ENCODE measurements at regions not wholly inside any gene's neighbourhood (a gene's known extent, or its start where the extent isn't known, plus 50 kb on each side); places are given as distances from the start of the nearest gene placed in this dataset.

- Mint-ChIP-seq H3K27ac (peak overlapping the region; percentile 26), H3K4me3 (no peak overlapping the region), H3K36me3 (no peaks in the 10 kb centered on the region), H3K9me3 (no peaks in the 10 kb centered on the region), H3K4me1 (peaks cover 63% of the 10 kb centered on the region)
- ATAC-seq (no peak), DNase-seq (ENCODE audit: low spot score in 2 of 2) (peak in 1 of 2 donors; percentile 44)
Measured at GRCh38 chr7:50214126-50214670, 90.3 kb upstream of the IKZF1 start.

- Mint-ChIP-seq H3K27ac (peak overlapping the region; percentile 24), H3K4me1 (peaks cover 67% of the 10 kb centered on the region), H3K36me3 (no peaks in the 10 kb centered on the region), H3K4me3 (no peak overlapping the region), H3K9me3 (no peaks in the 10 kb centered on the region)
- ATAC-seq (no peak), DNase-seq (ENCODE audit: low spot score in 2 of 2) (peak in 1 of 2 donors; percentile 47)
Measured at GRCh38 chr7:50213622-50214017, 90.9 kb upstream of the IKZF1 start.

- peaks cover 74% of the 10 kb centered on the region for H3K4me1 Mint-ChIP-seq
- no peaks in the 10 kb centered on the region for H3K9me3 Mint-ChIP-seq
- H3K27ac Mint-ChIP-seq = peak overlapping the region; percentile 77
- no peaks in the 10 kb centered on the region for H3K36me3 Mint-ChIP-seq
- DNase-seq (ENCODE audit: low spot score in 2 of 2) (peak in 1 of 2 donors; percentile 47), ATAC-seq (peak; percentile 5)
- H3K4me3 Mint-ChIP-seq = peak overlapping the region; percentile 46
Measured at GRCh38 chr7:50212666-50213621, 91.6 kb upstream of the IKZF1 start.

GRCh38 chr7:50212016-50212325, 92.5 kb upstream of the IKZF1 start:
- H3K4me3 Mint-ChIP-seq = peak overlapping the region; percentile 46
- no peaks in the 10 kb centered on the region for H3K9me3 Mint-ChIP-seq
- no peak for ATAC-seq
- no peak for DNase-seq (ENCODE audit: low spot score in 2 of 2)
- peaks cover 84% of the 10 kb centered on the region for H3K4me1 Mint-ChIP-seq
- no peaks in the 10 kb centered on the region for H3K36me3 Mint-ChIP-seq
- H3K27ac Mint-ChIP-seq = peak overlapping the region; percentile 79

- Mint-ChIP-seq H3K4me3 (peak overlapping the region; percentile 46), H3K36me3 (peaks cover 4% of the 10 kb centered on the region), H3K4me1 (peaks cover 90% of the 10 kb centered on the region), H3K9me3 (no peaks in the 10 kb centered on the region), H3K27ac (peak overlapping the region; percentile 79)
- ATAC-seq (no peak), DNase-seq (ENCODE audit: low spot score in 2 of 2) (peak in 1 of 2 donors; percentile 49)
Measured at GRCh38 chr7:50211130-50212015, 93.1 kb upstream of the IKZF1 start.

GRCh38 chr7:50210706-50211115, 93.8 kb upstream of the IKZF1 start:
- peak; percentile 37 for ATAC-seq
- peak overlapping the region; percentile 79 for H3K27ac Mint-ChIP-seq

GRCh38 chr7:50209461-50210135, 94.9 kb upstream of the IKZF1 start:
- peak; percentile 67 for ATAC-seq
- DNase-seq (ENCODE audit: low spot score in 2 of 2) = peak in 1 of 2 donors; percentile 61
- peak overlapping the region; percentile 73 for H3K27ac Mint-ChIP-seq
- peak overlapping the region; percentile 46 for H3K4me3 Mint-ChIP-seq
- H3K4me1 Mint-ChIP-seq = peaks cover 85% of the 10 kb centered on the region
- peaks cover 15% of the 10 kb centered on the region for H3K36me3 Mint-ChIP-seq
- no peaks in the 10 kb centered on the region for H3K9me3 Mint-ChIP-seq

More at GRCh38 chr7:50210706-50211115, 93.8 kb upstream of the IKZF1 start:
- Mint-ChIP-seq H3K4me1 (peaks cover 91% of the 10 kb centered on the region), H3K4me3 (peak overlapping the region; percentile 46), H3K9me3 (no peaks in the 10 kb centered on the region), H3K36me3 (peaks cover 11% of the 10 kb centered on the region)
- peak in 1 of 2 donors; percentile 66 for DNase-seq (ENCODE audit: low spot score in 2 of 2)

GRCh38 chr7:50208378-50208982, 96.0 kb upstream of the IKZF1 start:
- H3K9me3 Mint-ChIP-seq = no peaks in the 10 kb centered on the region
- peaks cover 77% of the 10 kb centered on the region for H3K4me1 Mint-ChIP-seq
- peak; percentile 31 for ATAC-seq
- peak overlapping the region; percentile 71 for H3K4me3 Mint-ChIP-seq
- H3K36me3 Mint-ChIP-seq = peaks cover 15% of the 10 kb centered on the region
- no peak for DNase-seq (ENCODE audit: low spot score in 2 of 2)
- H3K27ac Mint-ChIP-seq = peak overlapping the region; percentile 94

GRCh38 chr7:50207686-50208255, 96.7 kb upstream of the IKZF1 start:
- Mint-ChIP-seq H3K27ac (peak overlapping the region; percentile 94), H3K9me3 (no peaks in the 10 kb centered on the region), H3K4me1 (peaks cover 70% of the 10 kb centered on the region), H3K36me3 (peaks cover 15% of the 10 kb centered on the region), H3K4me3 (peak overlapping the region; percentile 71)
- no peak for ATAC-seq
- DNase-seq (ENCODE audit: low spot score in 2 of 2) = no peak

- H3K36me3 Mint-ChIP-seq = peaks cover 15% of the 10 kb centered on the region
- peaks cover 64% of the 10 kb centered on the region for H3K4me1 Mint-ChIP-seq
- peak overlapping the region; percentile 71 for H3K4me3 Mint-ChIP-seq
- peak overlapping the region; percentile 94 for H3K27ac Mint-ChIP-seq
- DNase-seq (ENCODE audit: low spot score in 2 of 2) (no peak), ATAC-seq (no peak)
- no peaks in the 10 kb centered on the region for H3K9me3 Mint-ChIP-seq
Measured at GRCh38 chr7:50207251-50207564, 97.3 kb upstream of the IKZF1 start.

- Mint-ChIP-seq H3K27ac (peak overlapping the region; percentile 94), H3K9me3 (no peaks in the 10 kb centered on the region), H3K4me3 (peak overlapping the region; percentile 71), H3K4me1 (peaks cover 59% of the 10 kb centered on the region), H3K36me3 (peaks cover 15% of the 10 kb centered on the region)
- ATAC-seq = peak; percentile 67
- peak in 1 of 2 donors; percentile 73 for DNase-seq (ENCODE audit: low spot score in 2 of 2)
Measured at GRCh38 chr7:50206453-50207250, 97.9 kb upstream of the IKZF1 start.

- Mint-ChIP-seq H3K9me3 (no peaks in the 10 kb centered on the region), H3K36me3 (peaks cover 15% of the 10 kb centered on the region), H3K27ac (peak overlapping the region; percentile 94), H3K4me3 (peak overlapping the region; percentile 71), H3K4me1 (peaks cover 43% of the 10 kb centered on the region)
- DNase-seq (ENCODE audit: low spot score in 2 of 2) = no peak
- ATAC-seq = no peak
Measured at GRCh38 chr7:50205011-50205410, 99.5 kb upstream of the IKZF1 start.

GRCh38 chr7:50204581-50204980, 99.9 kb upstream of the IKZF1 start:
- Mint-ChIP-seq H3K4me3 (no peak overlapping the region), H3K36me3 (peaks cover 15% of the 10 kb centered on the region), H3K9me3 (no peaks in the 10 kb centered on the region), H3K27ac (peak overlapping the region; percentile 10), H3K4me1 (peaks cover 39% of the 10 kb centered on the region)
- ATAC-seq (no peak), DNase-seq (ENCODE audit: low spot score in 2 of 2) (no peak)
